Right atrium auricular region (tissue), 2 donors: ENCODE measurements at regions not wholly inside any gene's neighbourhood (a gene's known extent, or its start where the extent isn't known, plus 50 kb on each side); places are given as distances from the start of the nearest gene placed in this dataset.

Experiments used
- DNase-seq: peaks from one replicate; pipeline ENCODE4 v3.0.0-alpha.2; 2019; ENCODE audit warnings: low spot score
- H3K27ac ChIP-seq, 2 donors: fragments of 200-600 bp; sonication (generic); 1 replicate in 1 of 2; 2 replicates in 1 of 2; pipeline ENCODE4 v1.5.1; 2016 to 2019
- H3K27me3 ChIP-seq, 2 donors: fragments of 200-600 bp; sonication (generic); one replicate each; pipeline versions ENCODE4 v1.5.1 to v1.6.0; 2017 to 2019
- H3K36me3 ChIP-seq: fragments of 200-600 bp; sonication (generic); one replicate; pipeline ENCODE4 v1.5.1; 2016
- H3K4me1 ChIP-seq, 2 donors: fragments of 200-600 bp; sonication (generic); one replicate each; pipeline versions ENCODE4 v1.5.1 to v1.6.0; 2017 to 2019
- H3K4me3 ChIP-seq, 2 donors: fragments of 200-600 bp; sonication (generic); 1 replicate in 1 of 2; 2 replicates in 1 of 2; pipeline ENCODE4 v1.5.1; 2017 to 2019; ENCODE audit warnings: mild to moderate bottlenecking in 1 of 2, moderate library complexity in 1 of 2
- H3K9me3 ChIP-seq, 2 donors: fragments of 200-600 bp; sonication (generic); one replicate each; pipeline ENCODE4 v1.5.1; 2019
- CTCF ChIP-seq, 2 donors: fragments of 200-600 bp; sonication (generic); IDR thresholded peaks; one replicate each; pipeline ENCODE4 v1.5.1; 2019; ENCODE audit warnings: antibody characterized with exemption in 2 of 2

GRCh38 chr16:76665571-76666275 lies 388.5 kb downstream of the CNTNAP4 start:
- H3K27me3 ChIP-seq = no peaks in the 10 kb centered on the region
- no peaks in the 10 kb centered on the region for H3K36me3 ChIP-seq
- TF ChIP-seq CTCF (IDR thresholded peaks at IDR 0.05) = peak in 1 of 2 donors; percentile 26
- H3K9me3 ChIP-seq = no peaks in the 10 kb centered on the region
- no peak overlapping the region for H3K27ac ChIP-seq
- H3K4me3 ChIP-seq = no peak overlapping the region
- H3K4me1 ChIP-seq = no peaks in the 10 kb centered on the region
- no peak for DNase-seq

GRCh38 chr16:76668207-76668725 lies 391.1 kb downstream of the CNTNAP4 start:
- no peak for DNase-seq
- Histone ChIP-seq H3K36me3 (no peaks in the 10 kb centered on the region), H3K4me1 (no peaks in the 10 kb centered on the region), H3K4me3 (no peak overlapping the region), H3K27ac (no peak overlapping the region), H3K9me3 (no peaks in the 10 kb centered on the region), H3K27me3 (no peaks in the 10 kb centered on the region)
- TF ChIP-seq CTCF (IDR thresholded peaks at IDR 0.05) = no peak

DNA sequence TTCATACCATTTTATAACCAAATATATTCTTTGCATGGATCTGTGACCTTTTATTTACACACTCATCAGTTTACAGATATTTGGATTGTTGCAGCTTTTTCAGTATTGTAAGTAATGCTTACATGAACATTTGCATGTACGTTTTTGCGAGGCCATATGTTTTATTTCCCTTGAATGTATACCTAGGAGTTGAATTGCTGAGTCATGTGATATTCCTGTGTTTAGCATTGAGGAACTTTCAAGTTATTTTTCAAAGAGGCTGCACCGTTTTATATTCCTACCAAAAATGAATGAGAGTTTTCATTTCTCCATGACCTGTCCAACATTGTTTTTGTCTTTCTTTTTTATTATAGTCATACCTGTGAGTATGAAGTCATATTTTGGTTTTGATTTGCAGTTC lies 392.1 kb downstream of the CNTNAP4 start:
- H3K9me3 ChIP-seq = no peaks in the 10 kb centered on the region
- no peaks in the 10 kb centered on the region for H3K4me1 ChIP-seq
- no peak for TF ChIP-seq CTCF (IDR thresholded peaks at IDR 0.05)
- no peaks in the 10 kb centered on the region for H3K27me3 ChIP-seq
- no peak overlapping the region for H3K27ac ChIP-seq
- H3K36me3 ChIP-seq = no peaks in the 10 kb centered on the region
- H3K4me3 ChIP-seq = no peak overlapping the region
- DNase-seq = no peak

- DNase-seq = no peak
- H3K36me3 ChIP-seq = no peaks in the 10 kb centered on the region
- H3K9me3 ChIP-seq = no peaks in the 10 kb centered on the region
- no peak for TF ChIP-seq CTCF (IDR thresholded peaks at IDR 0.05)
- H3K27me3 ChIP-seq = no peaks in the 10 kb centered on the region
- no peaks in the 10 kb centered on the region for H3K4me1 ChIP-seq
- no peak overlapping the region for H3K4me3 ChIP-seq
- no peak overlapping the region for H3K27ac ChIP-seq
Measured at GRCh38 chr16:76670125-76670857, 393.1 kb downstream of the CNTNAP4 start.

DNA sequence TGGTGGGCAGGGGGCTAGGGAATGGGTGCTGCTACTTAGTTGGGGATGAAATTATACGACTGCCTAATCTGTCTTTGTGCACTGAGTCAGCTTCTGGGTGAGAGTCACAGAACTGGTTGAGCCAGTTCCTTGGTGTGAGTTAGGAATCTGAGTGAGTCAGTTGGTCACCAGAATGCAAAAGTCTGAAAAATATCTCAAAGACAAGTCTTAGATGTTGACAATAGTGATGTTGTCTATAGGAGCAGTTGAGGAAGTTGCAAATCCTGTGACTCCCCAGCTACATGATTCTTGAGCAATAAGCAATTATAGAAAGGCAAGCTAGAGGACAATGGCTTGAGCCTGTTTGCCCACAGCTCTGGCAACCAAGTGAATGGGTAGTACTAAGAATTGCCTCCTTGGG lies 399.2 kb downstream of the CNTNAP4 start:
- TF ChIP-seq CTCF (IDR thresholded peaks at IDR 0.05) = no peak
- Histone ChIP-seq H3K4me3 (no peak overlapping the region), H3K27me3 (no peaks in the 10 kb centered on the region), H3K27ac (no peak overlapping the region), H3K36me3 (no peaks in the 10 kb centered on the region), H3K4me1 (no peaks in the 10 kb centered on the region), H3K9me3 (peaks cover 0 to 9% of the 10 kb centered on the region in 2 donors)
- DNase-seq = no peak
